ENCODE measurements at regions not wholly inside any gene's neighbourhood (a gene's known extent, or its start where the extent isn't known, plus 50 kb on each side); places are given as distances from the start of the nearest gene placed in this dataset.
"Not testable (repeated sequence)": the region's sequence is repeated elsewhere in the genome, so short reads cannot be mapped to it uniquely, and the experiment has no call there.

GRCh38 chr2:38454081-38454480 lies 77.0 kb upstream of the ATL2 start:
- DNase-seq = no peak

- not testable (repeated sequence) for DNase-seq
These were observed 74.7 kb upstream of the ATL2 start for GRCh38 chr2:38451778-38452177.

- DNase-seq = no peak
These were observed 73.4 kb upstream of the ATL2 start for GRCh38 chr2:38450509-38450908.

GRCh38 chr2:38448692-38449410 lies 71.8 kb upstream of the ATL2 start:
- no peak for DNase-seq

GRCh38 chr2:38446906-38447561 lies 70.0 kb upstream of the ATL2 start:
- DNase-seq = no peak

- DNase-seq = no peak
These were observed 69.3 kb upstream of the ATL2 start for GRCh38 chr2:38446418-38446817.

GRCh38 chr2:38444247-38444646 lies 67.2 kb upstream of the ATL2 start:
- peak in 7 of 58 donors; percentile 3 to 28 (median 17) for DNase-seq

- peak in 25 of 58 donors; percentile 4 to 68 (median 17) for DNase-seq
These were observed 65.8 kb upstream of the ATL2 start for GRCh38 chr2:38442643-38443541.

- DNase-seq = no peak
These were observed 64.3 kb upstream of the ATL2 start for GRCh38 chr2:38441346-38441745.

- no peak for DNase-seq
These were observed 63.6 kb upstream of the ATL2 start for GRCh38 chr2:38440655-38441054.

- no peak for DNase-seq
These were observed 62.8 kb upstream of the ATL2 start for GRCh38 chr2:38439863-38440262.

- no peak for DNase-seq
These were observed 62.0 kb upstream of the ATL2 start for GRCh38 chr2:38438883-38439612.

- DNase-seq = no peak
These were observed 61.2 kb upstream of the ATL2 start for GRCh38 chr2:38438133-38438882.

GRCh38 chr2:38436227-38436664 lies 59.2 kb upstream of the ATL2 start:
- DNase-seq = no peak

- DNase-seq = no peak
These were observed 58.7 kb upstream of the ATL2 start for GRCh38 chr2:38435775-38436174.

GRCh38 chr2:38434595-38434994 lies 57.5 kb upstream of the ATL2 start:
- DNase-seq = no peak

- no peak for DNase-seq
These were observed 56.5 kb upstream of the ATL2 start for GRCh38 chr2:38433607-38433975.

- no peak for DNase-seq
These were observed 55.9 kb upstream of the ATL2 start for GRCh38 chr2:38432820-38433606.

GRCh38 chr2:38430597-38431207 lies 53.6 kb upstream of the ATL2 start:
- DNase-seq = no peak
